ENCODE measurements at regions not wholly inside any gene's neighbourhood (a gene's known extent, or its start where the extent isn't known, plus 50 kb on each side); places are given as distances from the start of the nearest gene placed in this dataset.

DNA sequence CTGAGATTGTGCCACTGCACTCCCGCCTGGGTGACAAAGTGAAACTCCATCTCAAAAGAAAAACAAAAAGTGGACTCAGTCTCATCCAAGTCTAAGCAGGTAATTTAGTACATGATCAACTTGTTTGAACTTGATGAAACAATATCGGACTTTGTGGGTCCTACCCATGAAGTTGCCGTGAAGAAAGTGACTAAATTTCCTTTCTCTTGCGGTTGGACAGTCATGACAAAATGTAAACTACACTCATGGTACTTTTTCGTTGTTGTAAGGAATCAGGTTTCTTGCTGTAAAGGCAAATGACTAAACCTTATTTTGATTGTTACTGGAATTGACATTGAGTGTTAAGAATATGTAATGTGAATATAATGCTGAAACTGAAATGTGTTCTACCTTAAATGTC lies 164.5 kb upstream of the PLET1 start:
- H3K27ac ChIP-seq (ENCODE audit: low read depth, low read length), result no peak overlapping the region
- no peak overlapping the region for H3K9ac ChIP-seq (ENCODE audit: low read depth, low read length)
- no peak overlapping the region for H3K4me3 ChIP-seq (ENCODE audit: low read depth, low read length)
- peaks cover 7% of the 10 kb centered on the region for H3K4me1 ChIP-seq (ENCODE audit: control insufficient read depth, insufficient read depth, low read length)
- H3K36me3 ChIP-seq (ENCODE audit: control insufficient read depth, insufficient read depth, low read length), result no peaks in the 10 kb centered on the region
- H3K9me3 ChIP-seq (ENCODE audit: control insufficient read depth, insufficient read depth, low read length), result no peaks in the 10 kb centered on the region
- H3K27me3 ChIP-seq (ENCODE audit: control insufficient read depth, insufficient read depth, low read length), result no peaks in the 10 kb centered on the region

DNA sequence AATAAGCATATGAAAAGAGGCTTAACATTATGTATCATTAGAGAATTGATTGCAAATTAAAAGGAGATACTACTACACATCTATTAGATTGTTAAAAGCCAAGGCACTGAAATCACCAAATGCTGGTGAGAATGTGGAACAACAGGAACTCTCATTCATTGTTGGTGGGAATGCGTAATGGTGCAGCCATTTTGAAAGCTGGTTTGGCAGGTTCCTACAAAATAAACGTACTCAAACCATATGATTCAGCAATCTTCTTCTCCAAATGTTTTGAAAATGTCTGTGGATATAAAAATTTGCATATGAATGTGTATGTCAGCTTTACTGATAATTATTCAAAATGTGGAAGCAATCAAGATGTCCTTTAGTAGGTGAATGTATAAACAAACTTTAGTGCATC lies 176.4 kb upstream of the PLET1 start:
- Histone ChIP-seq H3K9me3 (ENCODE audit: control insufficient read depth, insufficient read depth, low read length) (no peaks in the 10 kb centered on the region), H3K36me3 (ENCODE audit: control insufficient read depth, insufficient read depth, low read length) (no peaks in the 10 kb centered on the region), H3K4me1 (ENCODE audit: control insufficient read depth, insufficient read depth, low read length) (no peaks in the 10 kb centered on the region; the same call in 1 of the 2 replicates), H3K27ac (ENCODE audit: low read depth, low read length) (no peak overlapping the region), H3K27me3 (ENCODE audit: control insufficient read depth, insufficient read depth, low read length) (no peaks in the 10 kb centered on the region), H3K4me3 (ENCODE audit: low read depth, low read length) (no peak overlapping the region), H3K9ac (ENCODE audit: low read depth, low read length) (no peak overlapping the region)

DNA sequence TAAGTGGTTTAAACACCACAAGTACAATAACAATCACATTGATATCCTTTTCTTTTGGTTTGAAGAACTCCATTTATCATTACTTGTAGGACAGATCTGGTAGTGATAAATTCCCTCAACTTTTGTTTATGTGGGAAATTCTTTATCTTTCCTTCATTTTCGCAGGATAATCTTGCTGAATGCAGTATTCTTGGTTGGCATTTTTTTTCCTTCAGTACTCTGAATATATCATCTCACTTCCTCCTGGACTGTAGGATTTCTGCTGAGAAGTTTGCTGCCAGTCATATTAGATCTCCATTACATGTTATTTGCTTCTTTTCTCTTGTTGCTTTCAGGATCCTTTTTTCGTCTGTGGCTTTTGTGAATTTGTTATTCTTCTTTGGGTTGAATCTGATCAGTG lies 179.0 kb upstream of the PLET1 start:
- no peaks in the 10 kb centered on the region for H3K27me3 ChIP-seq (ENCODE audit: control insufficient read depth, insufficient read depth, low read length)

GRCh38 chr11:112440518-112440917 lies 179.9 kb upstream of the PLET1 start:
- no peaks in the 10 kb centered on the region for H3K27me3 ChIP-seq (ENCODE audit: control insufficient read depth, insufficient read depth, low read length)
- no peaks in the 10 kb centered on the region for H3K4me1 ChIP-seq (ENCODE audit: control insufficient read depth, insufficient read depth, low read length)
- no peak overlapping the region for H3K9ac ChIP-seq (ENCODE audit: low read depth, low read length)
- H3K9me3 ChIP-seq (ENCODE audit: control insufficient read depth, insufficient read depth, low read length), result no peaks in the 10 kb centered on the region
- H3K27ac ChIP-seq (ENCODE audit: low read depth, low read length), result no peak overlapping the region
- H3K36me3 ChIP-seq (ENCODE audit: control insufficient read depth, insufficient read depth, low read length), result no peaks in the 10 kb centered on the region
- H3K4me3 ChIP-seq (ENCODE audit: low read depth, low read length), result no peak overlapping the region

More for the DNA sequence above, 179.0 kb upstream of the PLET1 start:
- H3K9me3 ChIP-seq (ENCODE audit: control insufficient read depth, insufficient read depth, low read length), result no peaks in the 10 kb centered on the region
- no peaks in the 10 kb centered on the region for H3K4me1 ChIP-seq (ENCODE audit: control insufficient read depth, insufficient read depth, low read length)
- no peak overlapping the region for H3K27ac ChIP-seq (ENCODE audit: low read depth, low read length)
- H3K4me3 ChIP-seq (ENCODE audit: low read depth, low read length), result no peak overlapping the region
- no peaks in the 10 kb centered on the region for H3K36me3 ChIP-seq (ENCODE audit: control insufficient read depth, insufficient read depth, low read length)
- H3K9ac ChIP-seq (ENCODE audit: low read depth, low read length), result no peak overlapping the region

- Histone ChIP-seq H3K4me1 (ENCODE audit: control insufficient read depth, insufficient read depth, low read length) (no peaks in the 10 kb centered on the region), H3K9me3 (ENCODE audit: control insufficient read depth, insufficient read depth, low read length) (no peaks in the 10 kb centered on the region), H3K4me3 (ENCODE audit: low read depth, low read length) (no peak overlapping the region), H3K27me3 (ENCODE audit: control insufficient read depth, insufficient read depth, low read length) (0 out of 2 replicates have a peak, but pooled peaks cover 2% of the 10 kb centered on the region), H3K9ac (ENCODE audit: low read depth, low read length) (no peak overlapping the region), H3K27ac (ENCODE audit: low read depth, low read length) (no peak overlapping the region), H3K36me3 (ENCODE audit: control insufficient read depth, insufficient read depth, low read length) (no peaks in the 10 kb centered on the region)
These were observed 187.5 kb upstream of the PLET1 start for GRCh38 chr11:112448168-112448567.

DNA sequence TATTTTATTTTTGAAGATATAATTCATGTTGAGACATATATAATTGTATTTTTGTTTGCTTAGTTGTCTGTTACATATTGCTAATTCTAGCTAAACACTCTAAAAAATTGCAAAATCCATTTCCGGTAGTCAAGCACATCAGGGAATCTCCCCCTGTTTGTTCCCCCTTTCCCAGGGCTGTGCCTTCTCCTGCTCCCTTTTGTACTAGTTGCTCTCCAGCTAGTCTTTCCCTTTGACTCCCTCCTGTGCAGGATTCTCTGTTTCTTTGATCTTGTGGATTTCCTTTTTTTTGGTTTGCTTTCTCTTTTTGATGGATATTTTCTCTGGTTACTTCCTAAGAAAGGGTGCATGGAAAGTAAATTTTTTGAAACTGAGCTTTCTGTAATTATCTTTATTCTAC lies 188.1 kb upstream of the PLET1 start:
- Histone ChIP-seq H3K4me3 (ENCODE audit: low read depth, low read length) (no peak overlapping the region), H3K36me3 (ENCODE audit: control insufficient read depth, insufficient read depth, low read length) (no peaks in the 10 kb centered on the region), H3K27me3 (ENCODE audit: control insufficient read depth, insufficient read depth, low read length) (0 out of 2 replicates have a peak, but pooled peaks cover 2% of the 10 kb centered on the region), H3K27ac (ENCODE audit: low read depth, low read length) (no peak overlapping the region), H3K4me1 (ENCODE audit: control insufficient read depth, insufficient read depth, low read length) (no peaks in the 10 kb centered on the region), H3K9me3 (ENCODE audit: control insufficient read depth, insufficient read depth, low read length) (no peaks in the 10 kb centered on the region), H3K9ac (ENCODE audit: low read depth, low read length) (no peak overlapping the region)

- Histone ChIP-seq H3K4me1 (ENCODE audit: control insufficient read depth, insufficient read depth, low read length) (no peaks in the 10 kb centered on the region), H3K9me3 (ENCODE audit: control insufficient read depth, insufficient read depth, low read length) (no peaks in the 10 kb centered on the region), H3K27ac (ENCODE audit: low read depth, low read length) (no peak overlapping the region), H3K36me3 (ENCODE audit: control insufficient read depth, insufficient read depth, low read length) (no peaks in the 10 kb centered on the region), H3K9ac (ENCODE audit: low read depth, low read length) (no peak overlapping the region), H3K27me3 (ENCODE audit: control insufficient read depth, insufficient read depth, low read length) (0 out of 2 replicates have a peak, but pooled peaks cover 2% of the 10 kb centered on the region), H3K4me3 (ENCODE audit: low read depth, low read length) (no peak overlapping the region)
These were observed 190.6 kb upstream of the PLET1 start for GRCh38 chr11:112451250-112451649.

DNA sequence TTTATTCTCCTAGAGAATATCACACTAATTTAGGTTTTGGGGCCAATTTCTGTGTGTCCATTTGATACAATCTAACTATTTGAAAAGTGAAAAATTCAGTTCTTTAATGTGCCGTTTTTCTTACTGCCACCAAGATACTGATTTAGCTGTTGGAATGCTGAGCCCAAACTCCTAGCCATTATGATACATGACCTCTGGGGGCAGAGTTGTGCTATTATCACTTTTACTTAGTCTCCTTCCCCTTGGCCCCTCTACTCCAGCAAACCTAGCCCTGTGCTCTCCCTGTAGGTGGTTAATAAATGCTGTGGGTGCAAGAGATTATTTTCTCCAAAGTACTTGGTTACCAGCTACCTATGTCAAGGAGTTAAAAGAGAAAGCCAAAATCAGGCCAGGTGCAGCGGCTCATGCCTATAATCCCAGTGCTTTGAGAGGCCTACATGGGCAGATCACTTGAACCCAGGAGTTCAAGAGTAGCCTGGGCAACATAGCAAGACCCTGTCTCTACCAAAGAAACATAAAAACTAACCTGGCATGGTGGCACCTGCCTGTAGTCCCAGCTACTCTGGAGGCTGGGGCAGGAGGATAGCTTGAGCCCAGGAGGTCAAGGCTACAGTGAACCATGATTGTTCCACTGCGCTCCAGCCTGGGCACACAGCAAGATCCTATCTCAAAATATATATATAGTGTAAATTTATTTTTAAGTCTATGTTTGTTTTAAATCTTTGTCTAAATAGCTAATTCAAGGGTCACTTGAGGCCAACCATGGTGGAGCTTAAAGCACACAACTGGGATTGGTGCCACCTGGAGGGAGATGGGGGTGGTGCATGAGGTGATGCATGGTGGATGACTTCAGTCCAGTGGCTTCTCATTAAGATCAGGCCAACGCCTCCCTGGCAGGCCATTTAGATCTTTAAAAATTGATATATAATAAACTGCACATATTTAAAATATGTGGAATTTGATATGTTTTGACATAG lies 193.2 kb upstream of the PLET1 start:
- Histone ChIP-seq H3K4me3 (ENCODE audit: low read depth, low read length) (no peak overlapping the region), H3K36me3 (ENCODE audit: control insufficient read depth, insufficient read depth, low read length) (no peaks in the 10 kb centered on the region), H3K27ac (ENCODE audit: low read depth, low read length) (no peak overlapping the region), H3K4me1 (ENCODE audit: control insufficient read depth, insufficient read depth, low read length) (no peaks in the 10 kb centered on the region), H3K27me3 (ENCODE audit: control insufficient read depth, insufficient read depth, low read length) (0 out of 2 replicates have a peak, but pooled peaks cover 2% of the 10 kb centered on the region), H3K9me3 (ENCODE audit: control insufficient read depth, insufficient read depth, low read length) (no peaks in the 10 kb centered on the region), H3K9ac (ENCODE audit: low read depth, low read length) (no peak overlapping the region)

DNA sequence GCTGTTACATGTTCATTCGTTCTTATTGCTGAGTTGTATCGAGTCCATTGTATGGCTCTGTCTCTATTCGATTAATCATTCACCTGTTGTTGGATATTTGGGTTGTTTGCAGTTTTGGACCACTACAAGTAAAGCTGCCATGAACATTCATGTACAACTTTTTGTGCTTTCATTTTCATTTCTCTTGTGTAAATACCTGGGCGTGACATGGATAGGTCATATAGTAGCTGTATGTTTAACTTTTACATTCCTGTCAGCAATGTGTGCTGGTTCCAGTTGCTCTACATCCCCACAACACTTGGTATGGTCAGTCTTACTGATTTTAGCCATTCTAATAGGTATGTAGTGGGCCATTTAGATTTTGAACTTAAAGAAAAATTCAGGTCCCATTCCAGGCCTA lies 194.2 kb upstream of the PLET1 start:
- H3K36me3 ChIP-seq (ENCODE audit: control insufficient read depth, insufficient read depth, low read length), result no peaks in the 10 kb centered on the region
- H3K9ac ChIP-seq (ENCODE audit: low read depth, low read length), result no peak overlapping the region
- 0 out of 2 replicates have a peak, but pooled peaks cover 2% of the 10 kb centered on the region for H3K27me3 ChIP-seq (ENCODE audit: control insufficient read depth, insufficient read depth, low read length)
- H3K4me1 ChIP-seq (ENCODE audit: control insufficient read depth, insufficient read depth, low read length), result no peaks in the 10 kb centered on the region
- no peaks in the 10 kb centered on the region for H3K9me3 ChIP-seq (ENCODE audit: control insufficient read depth, insufficient read depth, low read length)
- no peak overlapping the region for H3K4me3 ChIP-seq (ENCODE audit: low read depth, low read length)
- H3K27ac ChIP-seq (ENCODE audit: low read depth, low read length), result no peak overlapping the region

- no peak overlapping the region for H3K9ac ChIP-seq (ENCODE audit: low read depth, low read length)
- H3K27me3 ChIP-seq (ENCODE audit: control insufficient read depth, insufficient read depth, low read length), result no peaks in the 10 kb centered on the region
- no peak overlapping the region for H3K27ac ChIP-seq (ENCODE audit: low read depth, low read length)
- H3K4me3 ChIP-seq (ENCODE audit: low read depth, low read length), result no peak overlapping the region
- no peaks in the 10 kb centered on the region for H3K4me1 ChIP-seq (ENCODE audit: control insufficient read depth, insufficient read depth, low read length)
- no peaks in the 10 kb centered on the region for H3K9me3 ChIP-seq (ENCODE audit: control insufficient read depth, insufficient read depth, low read length)
- no peaks in the 10 kb centered on the region for H3K36me3 ChIP-seq (ENCODE audit: control insufficient read depth, insufficient read depth, low read length)
These were observed 195.1 kb upstream of the PLET1 start for GRCh38 chr11:112455791-112456190.

GRCh38 chr11:112457532-112457931 lies 196.9 kb upstream of the PLET1 start:
- no peaks in the 10 kb centered on the region for H3K27me3 ChIP-seq (ENCODE audit: control insufficient read depth, insufficient read depth, low read length)
- H3K9me3 ChIP-seq (ENCODE audit: control insufficient read depth, insufficient read depth, low read length), result no peaks in the 10 kb centered on the region
- no peak overlapping the region for H3K9ac ChIP-seq (ENCODE audit: low read depth, low read length)
- H3K36me3 ChIP-seq (ENCODE audit: control insufficient read depth, insufficient read depth, low read length), result no peaks in the 10 kb centered on the region
- H3K4me1 ChIP-seq (ENCODE audit: control insufficient read depth, insufficient read depth, low read length), result no peaks in the 10 kb centered on the region
- H3K4me3 ChIP-seq (ENCODE audit: low read depth, low read length), result no peak overlapping the region
- no peak overlapping the region for H3K27ac ChIP-seq (ENCODE audit: low read depth, low read length)
